Vagina (tissue), 2 donors: ENCODE measurements at regions not wholly inside any gene's neighbourhood (a gene's known extent, or its start where the extent isn't known, plus 50 kb on each side); places are given as distances from the start of the nearest gene placed in this dataset.

Source experiments
- CTCF ChIP-seq, 3 experiments: fragments of 450-650 bp in 2 of 3; fragments of 200-600 bp in 1 of 3; sonication (generic) in 1 of 3; IDR thresholded peaks; one replicate each; pipeline ENCODE4 v1.5.1; 2017 to 2019; ENCODE audit warnings: antibody characterized with exemption in 3 of 3, mild to moderate bottlenecking in 2 of 3, moderate library complexity in 2 of 3
- POLR2A ChIP-seq, 2 donors: fragments of 450-650 bp; IDR thresholded peaks; one replicate each; pipeline ENCODE4 v1.6.1; 2017; ENCODE audit warnings: antibody characterized with exemption in 2 of 2, mild to moderate bottlenecking in 2 of 2, moderate library complexity in 2 of 2

- no peak for TF ChIP-seq CTCF (IDR thresholded peaks at IDR 0.05)
- TF ChIP-seq POLR2A (IDR thresholded peaks at IDR 0.05) = no peak
Observed at GRCh38 chr2:150133623-150134022, 353.8 kb downstream of the RND3 start.
